Neural progenitor cell (in vitro differentiated cells): ENCODE measurements at regions not wholly inside any gene's neighbourhood (a gene's known extent, or its start where the extent isn't known, plus 50 kb on each side); places are given as distances from the start of the nearest gene placed in this dataset.

Experiments used
- DNase-seq: peaks from one replicate; pipeline ENCODE4 v3.0.0-alpha.2; 2016; ENCODE audit warnings: low spot score
- H2AFZ ChIP-seq: fragments of 200-600 bp; sonication (generic); replicated peaks from 2 replicates; pipeline ENCODE4 v1.6.1; 2016; ENCODE audit warnings: antibody characterized with exemption
- H3F3A ChIP-seq: fragments of 200-600 bp; sonication (generic); 2 replicates; pipeline ENCODE4 v1.6.1; 2016; ENCODE audit warnings: antibody characterized with exemption, low read depth
- H3K27ac ChIP-seq: fragments of 200-600 bp; sonication (generic); 2 replicates; pipeline ENCODE4 v1.5.1; 2016; ENCODE audit warnings: mild to moderate bottlenecking
- H3K27me3 ChIP-seq: fragments of 200-600 bp; sonication (generic); 2 replicates; pipeline ENCODE4 v1.6.1; 2016; ENCODE audit warnings: mild to moderate bottlenecking, moderate library complexity
- H3K36me3 ChIP-seq: fragments of 200-600 bp; sonication (generic); 2 replicates; pipeline ENCODE4 v1.5.1; 2016
- H3K4me1 ChIP-seq: fragments of 200-600 bp; sonication (generic); 2 replicates; pipeline ENCODE4 v1.6.1; 2016; ENCODE audit warnings: mixed run types
- H3K4me2 ChIP-seq: fragments of 200-600 bp; sonication (generic); 2 replicates; pipeline ENCODE4 v1.6.1; 2016
- H3K4me3 ChIP-seq: fragments of 200-600 bp; sonication (generic); 2 replicates; pipeline ENCODE4 v1.5.1; 2016
- H3K79me2 ChIP-seq: fragments of 200-600 bp; sonication (generic); 2 replicates; pipeline ENCODE4 v1.6.1; 2016; ENCODE audit warnings: low read depth
- H3K9ac ChIP-seq: fragments of 200-600 bp; sonication (generic); 2 replicates; pipeline ENCODE4 v1.6.1; 2016
- H3K9me3 ChIP-seq: fragments of 200-600 bp; sonication (generic); 2 replicates; pipeline ENCODE4 v1.5.1; 2016; ENCODE audit warnings: low read depth
- H4K20me1 ChIP-seq: fragments of 200-600 bp; sonication (generic); 2 replicates; pipeline ENCODE4 v1.6.1; 2016; ENCODE audit warnings: low read depth
- H3K27ac Mint-ChIP-seq: 3 replicates; pipeline ENCODE4 v1.8.0; 2021; ENCODE audit warnings: mixed read lengths
- H3K27me3 Mint-ChIP-seq: 2 replicates; pipeline ENCODE4 v1.8.0; 2022; ENCODE audit warnings: low read depth, mild to moderate bottlenecking, inconsistent platforms, moderate library complexity, mixed read lengths; ENCODE audit not compliant: insufficient read depth
- H3K36me3 Mint-ChIP-seq: 3 replicates; pipeline ENCODE4 v1.8.0; 2021; ENCODE audit warnings: mixed read lengths
- H3K4me1 Mint-ChIP-seq: 3 replicates; pipeline ENCODE4 v1.8.0; 2021; ENCODE audit warnings: mixed read lengths
- H3K4me3 Mint-ChIP-seq: 3 replicates; pipeline ENCODE4 v1.8.0; 2021; ENCODE audit warnings: mild to moderate bottlenecking, moderate library complexity, mixed read lengths
- H3K9me3 Mint-ChIP-seq: 3 replicates; pipeline ENCODE4 v1.8.0; 2020; ENCODE audit warnings: mixed read lengths
- EZH2 ChIP-seq: fragments of 200-600 bp; sonication (generic); IDR thresholded peaks from 2 replicates; pipeline ENCODE4 v1.6.1; 2017; ENCODE audit warnings: antibody characterized with exemption, mild to moderate bottlenecking, moderate library complexity
- EZH2phosphoT487 ChIP-seq: fragments of 200-600 bp; sonication (generic); IDR thresholded peaks from 2 replicates; pipeline ENCODE4 v1.6.1; 2017; ENCODE audit warnings: antibody characterized with exemption
- TF ChIP-seq, protein P1 (sequence below): fragments of 200-600 bp; sonication (generic); IDR thresholded peaks from 2 replicates; pipeline ENCODE4 v1.5.1; 2017; ENCODE audit warnings: antibody characterized with exemption, mild to moderate bottlenecking

DNA sequence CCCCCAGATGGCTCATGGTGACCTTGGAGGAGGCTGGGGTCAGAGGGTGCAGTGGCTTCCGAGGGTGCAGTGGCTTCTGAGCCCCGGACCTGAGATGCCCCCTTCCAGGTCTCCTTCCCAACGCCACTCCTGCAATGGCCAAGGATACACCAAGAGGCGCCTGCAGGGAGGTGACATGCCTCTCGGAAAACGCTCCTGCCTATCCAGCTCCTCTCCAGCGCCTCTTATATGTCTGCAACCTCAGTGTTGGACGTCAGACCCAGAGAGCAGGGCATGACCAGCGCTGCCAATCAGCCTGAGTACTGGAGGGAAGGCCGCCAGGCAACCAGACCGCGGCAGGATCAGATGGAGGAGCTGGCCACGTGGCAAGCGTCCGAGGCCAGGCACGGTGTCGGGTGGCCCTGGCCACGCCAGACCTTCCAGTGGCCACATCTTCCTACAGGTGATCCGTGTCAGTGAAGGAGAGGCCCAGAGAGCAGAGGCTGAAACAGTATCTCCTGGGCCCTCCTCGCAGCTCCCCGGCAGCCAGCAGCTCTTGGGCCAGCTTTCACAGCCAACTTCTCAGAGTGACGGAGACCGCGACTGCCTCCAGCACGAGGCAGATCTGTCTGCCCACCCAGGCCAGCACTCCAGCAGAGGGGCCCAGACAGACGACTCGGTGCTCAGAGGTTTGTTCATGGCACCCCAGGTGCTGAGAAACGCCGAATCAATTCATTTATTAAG is 199.5 kb upstream of the SALL3 start:
- H3K9ac ChIP-seq = no peak overlapping the region
- H2AFZ ChIP-seq = no peak overlapping the region
- TF ChIP-seq EZH2 (no peak), EZH2phosphoT487 (no peak)
- TF ChIP-seq, protein P1, sequence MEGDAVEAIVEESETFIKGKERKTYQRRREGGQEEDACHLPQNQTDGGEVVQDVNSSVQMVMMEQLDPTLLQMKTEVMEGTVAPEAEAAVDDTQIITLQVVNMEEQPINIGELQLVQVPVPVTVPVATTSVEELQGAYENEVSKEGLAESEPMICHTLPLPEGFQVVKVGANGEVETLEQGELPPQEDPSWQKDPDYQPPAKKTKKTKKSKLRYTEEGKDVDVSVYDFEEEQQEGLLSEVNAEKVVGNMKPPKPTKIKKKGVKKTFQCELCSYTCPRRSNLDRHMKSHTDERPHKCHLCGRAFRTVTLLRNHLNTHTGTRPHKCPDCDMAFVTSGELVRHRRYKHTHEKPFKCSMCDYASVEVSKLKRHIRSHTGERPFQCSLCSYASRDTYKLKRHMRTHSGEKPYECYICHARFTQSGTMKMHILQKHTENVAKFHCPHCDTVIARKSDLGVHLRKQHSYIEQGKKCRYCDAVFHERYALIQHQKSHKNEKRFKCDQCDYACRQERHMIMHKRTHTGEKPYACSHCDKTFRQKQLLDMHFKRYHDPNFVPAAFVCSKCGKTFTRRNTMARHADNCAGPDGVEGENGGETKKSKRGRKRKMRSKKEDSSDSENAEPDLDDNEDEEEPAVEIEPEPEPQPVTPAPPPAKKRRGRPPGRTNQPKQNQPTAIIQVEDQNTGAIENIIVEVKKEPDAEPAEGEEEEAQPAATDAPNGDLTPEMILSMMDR = no peak
- Mint-ChIP-seq H3K27me3 (peaks cover 6% of the 10 kb centered on the region), H3K36me3 (no peaks in the 10 kb centered on the region), H3K4me3 (no peak overlapping the region), H3K9me3 (peaks cover 4% of the 10 kb centered on the region), H3K4me1 (no peaks in the 10 kb centered on the region), H3K27ac (no peak overlapping the region)
- H3K27me3 ChIP-seq = no peaks in the 10 kb centered on the region
- no peaks in the 10 kb centered on the region for H4K20me1 ChIP-seq
- no peak overlapping the region for H3K27ac ChIP-seq
- no peak for DNase-seq
- H3K36me3 ChIP-seq = no peaks in the 10 kb centered on the region
- H3K4me2 ChIP-seq = no peak overlapping the region
- H3F3A ChIP-seq = no peaks in the 10 kb centered on the region
- H3K4me1 ChIP-seq = no peaks in the 10 kb centered on the region
- no peak overlapping the region for H3K4me3 ChIP-seq
- H3K9me3 ChIP-seq = no peaks in the 10 kb centered on the region
- H3K79me2 ChIP-seq = no peaks in the 10 kb centered on the region

DNA sequence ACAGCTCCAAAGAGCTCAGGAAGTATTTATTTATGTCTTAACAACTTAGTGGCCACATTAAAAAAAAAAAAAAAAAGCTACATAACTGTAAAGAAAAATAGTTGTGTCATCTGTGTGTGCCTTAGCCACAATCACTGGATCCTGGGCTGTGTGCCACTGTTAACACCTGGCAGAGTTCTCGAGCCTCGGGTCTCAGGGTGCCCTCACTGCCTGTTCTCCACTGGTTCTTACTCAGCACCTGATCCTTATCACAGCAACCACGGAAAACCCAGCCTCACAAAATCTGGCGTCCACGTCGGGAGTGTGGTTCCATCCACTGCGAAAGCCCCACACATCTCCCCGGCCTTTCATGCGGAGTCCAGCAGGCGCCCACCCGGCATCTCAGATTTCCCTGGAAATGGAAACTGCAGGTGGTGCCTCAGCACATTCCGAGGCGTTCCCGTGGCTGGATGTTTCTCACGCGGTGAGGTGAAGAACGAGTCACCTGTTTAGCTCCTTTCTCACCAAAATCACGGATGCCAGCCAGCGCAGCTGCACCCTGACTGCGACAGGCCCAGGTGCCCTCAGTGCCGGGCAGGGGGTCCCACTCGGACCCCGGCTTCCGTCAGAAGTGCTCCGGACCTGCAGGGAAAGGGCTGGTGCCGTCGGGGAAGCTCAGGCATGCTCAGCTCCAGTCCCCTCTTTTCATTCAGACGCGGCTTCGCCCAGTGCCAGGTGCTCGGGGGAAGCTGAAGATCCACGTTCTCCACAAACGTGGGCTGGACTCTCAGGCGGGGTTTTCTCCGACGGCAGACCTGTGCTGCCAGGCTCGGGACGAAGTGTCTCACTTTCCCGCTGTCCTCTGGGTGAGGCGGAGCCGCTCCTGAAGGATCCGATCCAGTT is 198.7 kb upstream of the SALL3 start:
- H3K9me3 ChIP-seq = no peaks in the 10 kb centered on the region
- Mint-ChIP-seq H3K27ac (peak overlapping the region; percentile 57), H3K9me3 (peaks cover 4% of the 10 kb centered on the region), H3K27me3 (peaks cover 4% of the 10 kb centered on the region), H3K4me3 (no peak overlapping the region), H3K4me1 (no peaks in the 10 kb centered on the region), H3K36me3 (no peaks in the 10 kb centered on the region)
- no peak overlapping the region for H3K4me2 ChIP-seq
- H3K4me1 ChIP-seq = no peaks in the 10 kb centered on the region
- TF ChIP-seq EZH2 (no peak), EZH2phosphoT487 (no peak)
- TF ChIP-seq, protein P1 = no peak
- no peaks in the 10 kb centered on the region for H3K79me2 ChIP-seq
- H3K9ac ChIP-seq = no peak overlapping the region
- no peaks in the 10 kb centered on the region for H4K20me1 ChIP-seq
- H3K27me3 ChIP-seq = no peaks in the 10 kb centered on the region
- no peak for DNase-seq
- H3K36me3 ChIP-seq = no peaks in the 10 kb centered on the region
- no peaks in the 10 kb centered on the region for H3F3A ChIP-seq
- H2AFZ ChIP-seq = no peak overlapping the region
- no peak overlapping the region for H3K4me3 ChIP-seq
- no peak overlapping the region for H3K27ac ChIP-seq

DNA sequence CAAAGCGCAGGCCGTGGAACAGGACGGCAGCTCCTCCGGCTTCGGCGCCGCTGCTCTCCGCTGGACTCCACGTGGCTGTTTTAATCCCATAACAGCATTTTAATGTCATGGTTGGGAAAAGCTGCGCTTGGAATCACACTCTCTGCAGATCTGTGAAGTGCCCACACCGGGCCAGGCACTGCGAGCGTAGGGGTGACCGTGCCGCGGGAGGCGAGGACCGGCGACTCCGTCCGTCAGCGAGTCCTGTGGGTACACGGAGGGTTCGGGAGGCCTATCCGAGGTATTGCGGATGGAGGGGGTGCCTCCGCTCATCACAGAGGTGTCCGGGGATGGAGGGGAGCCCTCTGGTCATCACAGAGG is 198.0 kb upstream of the SALL3 start:
- Mint-ChIP-seq H3K9me3 (peaks cover 4% of the 10 kb centered on the region), H3K27me3 (peaks cover 4% of the 10 kb centered on the region), H3K4me3 (no peak overlapping the region), H3K36me3 (no peaks in the 10 kb centered on the region), H3K27ac (no peak overlapping the region), H3K4me1 (no peaks in the 10 kb centered on the region)
- no peaks in the 10 kb centered on the region for H3K79me2 ChIP-seq
- no peaks in the 10 kb centered on the region for H3F3A ChIP-seq
- H3K4me2 ChIP-seq = no peak overlapping the region
- TF ChIP-seq EZH2 = no peak
- no peak for TF ChIP-seq EZH2phosphoT487
- TF ChIP-seq, protein P1 = no peak
- H3K4me3 ChIP-seq = no peak overlapping the region
- H3K36me3 ChIP-seq = no peaks in the 10 kb centered on the region
- no peak for DNase-seq
- H3K27ac ChIP-seq = no peak overlapping the region
- no peaks in the 10 kb centered on the region for H3K27me3 ChIP-seq
- H4K20me1 ChIP-seq = no peaks in the 10 kb centered on the region
- H2AFZ ChIP-seq = no peak overlapping the region
- no peaks in the 10 kb centered on the region for H3K9me3 ChIP-seq
- H3K4me1 ChIP-seq = no peaks in the 10 kb centered on the region
- no peak overlapping the region for H3K9ac ChIP-seq
